HG02884 (cell line): ENCODE measurements at regions not wholly inside any gene's neighbourhood (a gene's known extent, or its start where the extent isn't known, plus 50 kb on each side); places are given as distances from the start of the nearest gene placed in this dataset.

ENCODE experiments used
- ATAC-seq: cut with Tn5 transposase; IDR thresholded peaks from one replicate; pipeline ENCODE4 v1.9.1; 2021; ENCODE audit warnings: mild to moderate bottlenecking, moderate library complexity; ENCODE audit not compliant: unreplicated experiment

DNA sequence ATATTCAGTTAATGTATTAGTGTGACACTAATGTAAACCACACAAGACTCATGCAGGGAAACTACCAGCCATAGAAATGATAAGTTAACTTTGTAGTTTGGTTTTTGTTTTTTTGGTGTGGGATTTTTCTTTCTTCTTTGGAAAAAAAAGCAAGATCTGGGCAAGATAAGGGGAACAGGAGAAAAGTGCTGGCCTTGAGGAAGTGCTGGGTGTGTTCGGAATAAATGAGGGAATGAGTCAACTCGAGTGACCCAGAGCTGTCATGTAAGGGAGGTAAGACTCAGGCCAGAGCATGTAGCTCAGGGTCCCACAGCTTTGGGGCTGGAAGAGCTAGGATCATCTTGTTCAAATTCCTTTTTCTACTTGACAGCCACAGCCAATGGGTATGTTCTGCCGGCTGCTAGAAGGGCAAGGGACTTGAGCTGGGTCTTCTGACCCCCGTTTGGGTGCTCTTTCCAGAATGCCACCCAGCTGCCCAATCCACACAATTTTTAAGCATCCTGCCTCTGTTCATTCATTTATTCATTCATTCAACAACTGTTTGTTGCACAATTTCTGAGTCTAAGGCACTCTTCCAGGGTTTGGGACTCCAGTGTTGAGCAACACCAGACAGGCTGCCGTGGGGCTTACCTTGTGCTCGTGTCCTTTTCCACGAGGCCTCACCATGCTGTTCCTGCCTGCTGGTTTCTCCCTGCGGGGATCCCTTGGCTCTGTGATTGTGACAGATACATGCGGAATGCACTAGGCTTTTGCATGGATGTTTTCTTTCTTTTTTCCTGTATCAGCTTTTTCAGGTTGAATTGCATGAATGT lies 54.5 kb downstream of the CLDN34 start:
- ATAC-seq: no peak

DNA sequence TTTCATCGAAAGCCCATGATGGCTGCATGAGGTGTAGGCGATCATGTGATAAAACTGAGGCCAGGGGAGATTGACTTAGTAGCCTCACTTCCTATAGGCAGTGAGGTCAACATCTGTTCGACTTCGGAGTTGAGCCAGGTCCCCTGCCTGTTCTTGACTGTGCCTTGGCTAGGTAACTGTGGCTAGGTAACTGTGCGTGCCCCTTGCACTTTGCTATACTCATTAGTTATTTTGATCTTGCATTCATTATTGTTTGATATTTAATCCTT lies 55.0 kb downstream of the CLDN34 start:
- ATAC-seq: no peak

DNA sequence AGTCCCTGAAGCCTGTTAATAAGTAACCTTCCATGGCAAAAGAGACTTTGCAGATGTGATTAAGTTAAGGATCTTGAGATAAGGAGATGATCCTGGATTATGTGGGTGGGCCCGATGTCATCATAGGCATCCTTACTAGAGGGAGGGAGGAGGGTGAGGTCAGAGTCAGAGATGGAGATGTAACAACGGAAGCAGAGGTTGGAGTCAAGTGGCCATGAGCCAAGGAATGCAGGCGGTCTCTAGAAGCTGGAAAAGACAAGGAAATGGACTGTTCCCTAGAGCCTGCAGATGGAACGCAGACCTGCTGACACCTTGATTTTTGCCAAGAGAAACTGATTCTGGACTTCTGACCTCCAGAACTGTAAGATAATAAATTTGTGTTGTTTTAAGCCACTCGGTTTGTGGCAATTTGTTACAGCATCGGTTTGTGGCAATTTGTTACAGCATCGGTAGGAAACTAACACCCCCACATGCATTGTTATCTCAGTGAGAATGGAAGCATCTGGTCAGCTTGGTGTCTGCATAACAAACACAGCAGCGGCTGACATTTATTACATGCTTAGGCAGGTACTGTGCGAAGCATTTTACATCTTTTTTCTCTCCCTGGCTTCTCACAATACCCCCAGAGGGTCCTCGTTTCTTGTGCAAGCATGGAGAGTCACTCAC lies 55.6 kb downstream of the CLDN34 start:
- no peak for ATAC-seq

DNA sequence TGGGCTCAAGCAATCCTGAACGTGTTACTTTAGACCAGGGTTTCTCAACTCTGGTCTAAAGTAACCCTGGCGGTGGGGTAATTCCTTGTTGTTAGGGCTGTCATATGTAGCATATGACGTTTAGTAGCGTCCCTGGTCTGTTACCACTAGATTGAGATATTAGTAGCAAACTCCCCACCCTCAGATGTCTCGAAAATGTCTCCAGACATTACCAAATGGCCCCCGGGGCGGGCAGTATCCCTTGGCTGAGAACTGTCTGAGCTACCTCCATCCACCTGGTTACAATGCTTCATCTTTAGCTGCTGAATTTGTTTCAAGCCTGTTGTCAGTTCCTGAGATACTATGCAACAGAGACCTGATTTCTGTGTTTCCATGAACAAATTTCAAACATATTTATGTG lies 56.7 kb downstream of the CLDN34 start:
- no peak for ATAC-seq

DNA sequence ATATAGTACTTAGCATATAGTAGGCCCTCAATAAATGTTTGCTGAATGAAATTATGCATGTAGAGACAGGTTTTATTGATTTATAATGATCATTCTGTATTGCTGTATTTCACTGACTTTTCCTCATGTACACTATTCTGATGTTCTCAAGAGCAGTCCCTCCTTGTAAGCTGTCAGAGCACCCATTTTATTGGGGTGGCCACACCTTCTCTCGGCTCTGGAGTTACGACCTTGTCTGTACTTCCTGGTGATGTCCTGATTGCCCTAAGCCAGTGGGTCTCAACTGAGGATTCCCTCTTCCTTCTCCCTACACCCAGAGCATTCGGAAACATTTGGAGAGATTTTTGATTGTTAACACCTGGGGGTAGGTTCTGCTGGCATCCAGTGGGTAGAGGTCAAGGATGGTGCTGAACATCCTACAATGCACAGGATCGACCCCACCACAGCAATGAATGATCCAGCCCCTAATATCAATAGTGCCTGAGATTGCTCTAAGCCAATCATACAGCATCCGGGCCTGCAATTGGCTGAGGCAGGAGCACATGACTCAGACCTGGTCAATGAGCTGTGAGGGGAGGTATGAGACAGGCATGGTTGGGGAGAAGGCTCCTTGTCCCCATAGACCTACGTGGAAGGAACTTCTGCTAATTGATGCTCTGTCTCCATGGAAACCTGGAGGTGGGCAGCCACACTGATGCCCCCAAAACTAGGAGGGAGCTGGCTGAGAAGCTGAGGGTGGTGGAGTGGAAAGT lies 58.8 kb downstream of the CLDN34 start:
- no peak for ATAC-seq

DNA sequence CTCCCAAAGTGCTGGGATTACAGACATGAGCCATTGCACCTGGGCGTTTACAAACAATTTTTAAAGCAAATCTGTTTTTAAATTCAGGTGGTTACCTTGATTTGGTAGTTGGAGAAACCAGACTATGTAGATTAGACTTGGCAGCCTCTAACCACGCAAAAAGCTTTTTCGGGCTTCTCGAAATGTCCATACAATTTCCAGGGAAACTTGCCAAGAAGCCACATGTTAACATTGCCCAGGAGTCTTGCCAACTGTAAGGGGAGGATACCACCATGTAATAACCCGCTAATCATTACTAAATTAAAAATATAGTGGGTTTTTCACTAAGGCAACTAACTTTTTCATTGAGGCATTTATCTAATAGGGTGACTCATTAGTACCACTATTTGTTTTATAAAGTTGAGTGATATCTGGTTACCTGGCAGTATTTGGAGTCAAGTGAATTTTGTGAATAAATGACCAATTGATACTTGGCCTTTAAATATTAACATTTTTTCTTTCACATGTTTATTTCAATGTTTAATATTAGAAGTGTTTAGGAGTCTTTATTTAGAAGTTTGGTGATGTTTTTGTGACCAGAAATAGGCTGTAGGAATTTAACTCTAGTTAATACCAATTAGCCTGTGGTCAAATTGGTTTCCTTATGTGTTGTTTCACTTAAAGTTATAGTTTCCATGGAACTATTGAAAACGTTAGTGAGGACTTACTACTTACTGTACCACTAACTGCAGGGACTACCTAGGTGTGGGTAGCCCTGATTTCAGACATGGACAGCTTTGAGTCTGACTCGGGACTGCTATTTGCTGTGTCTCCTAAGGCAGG lies 61.3 kb downstream of the CLDN34 start:
- no peak for ATAC-seq

DNA sequence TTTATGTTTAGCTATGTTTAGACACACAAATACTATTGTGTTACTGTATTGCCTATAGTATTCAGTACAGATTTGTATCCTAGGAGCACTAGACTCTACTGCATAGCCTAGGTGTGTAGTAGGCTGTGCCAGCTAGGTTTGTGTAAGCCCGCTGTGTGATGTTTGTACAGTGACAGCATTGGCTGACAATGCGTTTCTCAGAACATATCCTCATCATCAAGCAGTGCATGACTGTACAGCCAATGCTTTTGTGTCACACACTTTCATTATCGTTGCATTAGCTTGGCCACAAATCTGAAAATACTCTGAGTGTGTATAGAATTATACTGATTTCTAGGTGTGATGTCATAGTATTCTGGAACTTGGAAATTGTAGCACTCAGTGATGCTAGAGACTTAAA lies 63.4 kb downstream of the CLDN34 start:
- no peak for ATAC-seq

DNA sequence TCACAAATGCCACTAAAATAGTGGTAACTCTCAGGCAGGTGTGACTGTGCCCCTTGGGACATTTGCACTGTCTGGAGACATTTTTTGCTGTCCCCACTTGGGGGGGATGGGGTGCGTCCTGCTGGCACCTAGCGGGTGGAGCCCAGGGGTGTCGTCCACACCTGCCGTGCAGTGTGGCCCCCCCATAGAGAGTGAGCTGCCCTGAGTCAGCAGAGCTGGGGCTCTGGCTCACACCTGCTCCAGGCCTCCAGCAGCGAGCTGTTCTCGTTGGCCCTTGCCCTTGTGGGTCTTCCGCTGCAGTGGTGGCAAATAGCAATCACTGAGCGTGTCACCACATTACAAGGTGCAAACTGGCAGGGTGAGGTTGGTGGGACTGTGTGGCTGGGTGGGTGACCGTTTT lies 64.6 kb downstream of the CLDN34 start:
- ATAC-seq: no peak

DNA sequence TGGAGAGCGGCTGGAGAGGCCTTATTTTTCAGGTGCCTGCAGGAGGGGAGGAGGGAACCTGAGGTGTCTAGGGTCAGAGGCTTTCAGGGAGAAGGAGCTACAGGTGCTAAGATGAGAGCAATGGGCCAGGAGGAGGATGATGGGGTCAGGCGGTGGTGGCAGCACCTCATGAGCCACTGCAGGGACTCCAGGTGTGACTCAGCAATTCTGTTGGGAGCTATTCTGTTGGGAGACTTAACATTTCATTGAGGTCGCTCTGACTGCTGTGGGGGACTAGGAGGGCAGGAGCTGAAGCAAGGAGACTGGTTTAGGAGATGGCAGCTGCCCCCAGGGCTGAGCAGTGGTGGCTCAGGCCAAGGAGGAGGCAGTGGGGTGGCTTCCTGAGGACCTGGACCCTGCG lies 65.0 kb downstream of the CLDN34 start:
- ATAC-seq: no peak

DNA sequence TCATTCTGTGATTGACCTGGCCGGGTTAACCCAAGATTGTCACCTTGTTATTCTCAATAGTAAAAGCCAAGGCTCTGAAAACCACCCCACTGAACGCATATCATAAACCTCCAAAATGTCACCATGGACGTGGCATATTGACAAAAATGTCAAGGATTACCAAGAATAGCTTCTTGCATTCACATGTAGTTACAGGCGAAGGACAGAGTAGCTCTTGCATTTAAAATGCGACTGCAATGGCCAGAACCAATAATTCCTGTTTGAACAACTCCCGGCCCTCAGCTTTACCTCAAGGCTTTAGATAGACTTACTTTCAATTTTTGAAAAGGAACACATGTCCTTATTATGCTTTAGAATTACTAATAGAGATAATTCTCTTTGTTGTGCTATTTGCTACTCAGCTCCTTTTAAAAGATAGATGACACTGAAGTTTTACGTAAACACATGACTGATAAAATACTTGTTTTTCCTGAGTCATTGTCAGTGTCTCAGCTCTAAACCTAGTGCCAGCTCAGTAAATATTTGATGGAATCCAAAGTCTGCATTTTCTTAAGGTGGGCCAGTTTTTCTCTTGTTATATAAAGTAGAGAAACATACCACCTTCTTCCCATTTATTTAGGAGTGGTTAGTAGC lies 66.3 kb downstream of the CLDN34 start:
- ATAC-seq: no peak

DNA sequence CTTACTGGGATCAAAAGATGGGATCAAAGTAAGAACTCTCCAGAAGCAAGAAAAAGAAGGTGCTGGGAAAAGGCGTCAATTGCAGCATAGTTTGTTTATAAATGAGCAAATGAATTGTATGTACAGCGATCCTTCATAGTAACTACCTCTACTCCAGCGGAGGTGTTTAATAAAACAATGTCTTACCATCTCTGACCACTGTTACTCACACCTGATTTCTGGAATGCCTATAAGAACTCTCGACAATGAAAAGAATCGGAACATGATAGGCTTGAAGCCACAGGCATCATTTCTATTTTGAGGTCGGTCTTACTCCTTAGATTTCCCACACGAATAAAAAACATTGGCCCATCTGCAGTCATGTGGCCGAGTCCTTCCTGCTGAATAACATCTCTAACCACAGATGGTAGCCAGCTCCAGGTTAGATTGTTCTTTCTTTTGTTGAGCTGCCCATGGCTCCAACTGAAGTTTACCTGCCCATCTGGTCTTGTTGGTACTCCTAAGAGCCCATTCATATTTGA lies 67.6 kb downstream of the CLDN34 start:
- ATAC-seq: no peak

DNA sequence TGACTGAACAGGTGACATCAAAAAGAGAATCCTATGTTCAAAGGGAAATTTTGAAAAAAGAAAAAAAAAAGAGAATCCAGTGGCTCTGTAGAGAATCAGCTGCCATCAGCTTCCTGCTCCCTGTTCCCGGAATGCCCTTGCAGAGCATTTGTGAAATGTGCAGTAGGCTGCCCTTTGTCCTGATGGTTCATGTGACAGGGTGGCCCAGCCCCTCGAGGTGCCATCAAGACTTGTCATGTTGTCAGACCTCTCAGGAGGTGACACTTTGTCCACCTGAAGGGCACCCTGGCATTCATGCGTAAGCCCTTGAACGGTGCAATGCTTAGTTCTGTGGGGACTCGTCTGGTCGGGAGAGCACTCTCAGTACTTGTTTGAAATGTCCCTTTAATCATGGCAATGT lies 71.4 kb downstream of the CLDN34 start:
- ATAC-seq: no peak

DNA sequence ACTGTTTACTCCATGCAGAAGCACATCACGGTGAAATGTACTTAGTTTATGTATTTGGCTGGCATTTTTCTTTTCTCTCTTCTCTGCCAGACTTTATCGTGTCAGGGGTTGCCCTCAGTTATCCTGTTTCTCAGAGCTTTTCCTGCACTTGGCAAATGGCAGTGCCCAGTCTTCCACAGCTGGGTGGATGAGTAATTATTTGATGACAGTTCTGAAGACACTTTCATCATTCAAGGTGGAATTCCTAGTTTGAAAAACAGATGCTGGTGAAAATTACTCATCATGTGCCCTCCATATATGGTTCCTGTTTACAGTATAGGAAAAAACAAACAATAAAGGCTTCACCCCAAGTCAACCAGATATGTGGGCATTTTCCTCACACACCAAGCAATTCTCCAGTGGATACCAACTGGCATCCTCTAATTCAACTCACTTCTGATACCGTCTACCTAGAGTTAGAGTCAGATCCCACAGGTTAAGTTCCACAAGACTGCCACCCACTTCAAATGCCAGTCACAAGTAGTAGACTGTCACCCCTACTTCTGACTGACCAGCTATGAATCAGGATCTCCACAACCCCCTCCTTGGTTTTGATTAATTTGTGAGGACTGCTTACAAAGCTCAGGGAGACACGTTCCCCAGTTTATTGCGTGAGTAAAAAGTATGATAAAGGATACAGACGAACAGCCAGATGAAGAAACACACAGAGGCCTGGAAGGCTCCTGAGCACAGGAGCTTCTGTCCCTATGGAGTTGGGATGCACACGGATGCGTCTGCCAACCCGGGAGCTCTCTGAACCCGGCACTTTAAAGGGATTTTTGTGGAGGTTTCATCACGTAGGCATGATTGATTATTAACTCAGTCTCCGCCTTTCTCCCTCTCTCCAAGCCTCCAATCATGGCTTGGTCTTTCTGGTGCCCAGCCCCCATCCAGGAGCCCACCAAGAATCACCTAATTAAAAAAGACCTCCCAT lies 72.9 kb downstream of the CLDN34 start:
- no peak for ATAC-seq

DNA sequence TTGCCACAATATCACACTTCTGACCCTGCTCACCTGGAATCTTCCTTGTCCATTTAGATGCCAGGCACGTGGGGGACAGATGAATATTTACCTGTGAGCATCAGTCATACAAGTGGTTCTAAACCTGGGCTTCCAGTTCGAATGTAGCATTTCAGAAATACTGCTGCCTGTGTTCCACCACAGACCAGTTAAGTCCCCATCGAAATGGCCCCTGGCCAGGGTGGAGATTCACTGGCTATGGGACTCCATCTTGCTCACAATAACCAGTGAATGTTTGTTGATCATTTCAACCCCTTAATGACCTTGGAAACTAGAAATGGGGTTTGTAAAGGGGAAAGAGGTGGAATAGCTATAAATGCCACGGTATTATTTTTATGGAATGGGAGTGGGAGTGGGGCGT lies 73.8 kb downstream of the CLDN34 start:
- no peak for ATAC-seq

DNA sequence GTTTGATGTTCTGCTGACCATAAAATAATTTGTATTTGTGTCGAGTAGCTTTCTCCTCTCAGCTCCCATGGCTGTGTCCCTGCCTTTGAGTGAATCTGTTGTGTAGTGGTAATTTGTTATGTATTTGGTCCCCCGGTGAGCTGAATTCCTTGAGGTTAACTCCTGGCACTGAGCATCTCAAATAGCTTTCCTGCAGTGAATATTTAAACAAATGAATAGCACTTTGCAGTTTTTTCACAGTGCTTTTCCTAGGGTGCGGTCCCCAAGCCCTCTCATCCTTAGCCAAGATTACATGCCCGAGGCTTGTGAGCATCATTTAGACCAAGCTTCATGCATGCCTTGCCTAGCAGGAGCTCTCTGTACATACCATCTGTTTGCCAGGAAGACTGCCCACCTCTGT lies 74.2 kb downstream of the CLDN34 start:
- ATAC-seq: no peak

DNA sequence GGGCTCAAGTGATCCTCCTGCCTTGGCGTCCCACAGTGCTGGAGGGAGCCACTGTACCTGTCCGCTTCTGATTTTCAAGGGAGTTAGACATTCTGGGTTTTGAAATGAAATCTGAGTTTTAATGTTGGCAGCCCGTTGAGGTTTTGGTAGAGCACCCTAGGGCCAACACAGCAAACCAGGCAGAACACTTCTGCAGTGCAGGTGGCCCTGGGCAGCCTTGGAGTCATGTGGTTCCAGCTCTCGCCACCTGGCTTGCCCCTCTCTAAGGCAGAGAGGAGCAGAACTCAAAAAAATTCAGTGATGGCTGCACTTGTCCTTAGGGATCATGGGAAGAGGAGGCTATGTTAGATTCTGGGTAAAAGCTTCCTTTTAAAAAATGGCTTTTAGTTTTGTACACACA lies 74.9 kb downstream of the CLDN34 start:
- no peak for ATAC-seq

DNA sequence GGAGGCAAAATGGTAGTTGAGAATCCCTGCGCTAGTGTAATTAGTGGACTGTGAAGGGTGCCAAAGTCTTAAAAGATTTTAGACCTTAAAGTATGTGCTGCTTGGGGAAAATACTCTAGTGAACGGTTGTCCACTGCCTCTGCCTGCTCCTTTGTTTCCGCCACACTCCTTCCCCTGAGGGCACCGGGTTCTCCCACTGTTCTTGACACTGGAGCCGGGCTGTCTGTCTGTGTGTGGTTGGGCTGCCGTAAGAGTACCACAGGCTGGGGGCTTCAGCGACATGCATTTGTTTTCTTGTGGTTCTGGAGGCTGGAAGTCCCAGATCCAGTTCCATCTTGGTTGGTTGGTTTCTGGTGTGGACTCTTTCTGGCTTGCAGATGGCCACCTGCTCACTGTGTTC lies 76.2 kb downstream of the CLDN34 start:
- ATAC-seq: no peak

DNA sequence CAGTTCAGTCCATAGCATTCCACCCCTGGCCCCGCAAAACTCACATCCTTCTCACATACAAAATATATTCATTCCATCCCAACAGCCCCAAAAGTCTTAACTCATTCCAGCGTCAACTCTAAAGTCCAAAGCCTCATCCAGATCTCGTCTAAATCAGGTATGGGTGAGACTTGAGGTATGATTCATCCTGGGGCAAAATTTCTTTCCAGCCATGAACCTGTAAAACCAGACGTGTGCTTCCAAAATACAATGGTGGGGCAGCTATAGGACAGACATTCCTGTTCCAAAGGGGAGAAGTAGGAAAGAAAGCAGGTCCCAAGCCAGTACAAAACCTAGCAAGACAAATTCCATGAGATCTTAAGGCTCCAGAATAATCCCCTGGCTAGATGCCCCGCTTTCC lies 76.9 kb downstream of the CLDN34 start:
- no peak for ATAC-seq

DNA sequence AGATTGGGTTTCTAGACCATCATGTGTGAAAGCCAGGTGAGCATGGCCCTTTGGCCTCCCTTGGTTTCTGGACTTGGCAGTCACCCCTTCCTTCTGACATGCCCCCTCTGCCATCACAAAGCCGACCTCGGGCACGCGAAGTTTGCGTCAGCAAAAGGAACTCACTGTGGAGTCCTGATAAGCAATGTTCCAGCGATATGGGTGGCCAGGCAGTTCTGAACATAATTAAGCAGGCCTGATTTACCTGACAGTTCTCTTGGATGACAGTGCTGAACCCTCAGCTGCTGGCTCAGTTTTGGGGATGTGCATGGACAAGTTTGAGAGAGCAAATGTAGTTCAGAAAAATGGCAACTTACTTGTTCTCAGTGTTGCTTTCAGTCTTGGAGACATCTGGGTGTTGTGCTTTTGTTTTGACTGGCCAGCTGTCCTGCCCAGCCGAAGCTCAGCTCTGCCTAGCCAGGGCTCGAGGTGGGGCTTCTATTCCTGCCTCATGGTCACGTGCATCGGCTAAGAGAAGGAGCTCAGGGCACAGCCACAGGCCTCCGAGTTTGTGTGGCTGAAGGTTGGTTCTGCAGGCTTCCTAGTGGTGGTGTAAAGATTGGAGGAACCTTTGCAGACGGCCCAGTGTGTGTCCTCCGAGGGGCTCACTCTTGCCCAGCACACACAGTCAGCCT lies 78.3 kb downstream of the CLDN34 start:
- no peak for ATAC-seq
